ENCODE measurements at regions not wholly inside any gene's neighbourhood (a gene's known extent, or its start where the extent isn't known, plus 50 kb on each side); places are given as distances from the start of the nearest gene placed in this dataset.

DNA sequence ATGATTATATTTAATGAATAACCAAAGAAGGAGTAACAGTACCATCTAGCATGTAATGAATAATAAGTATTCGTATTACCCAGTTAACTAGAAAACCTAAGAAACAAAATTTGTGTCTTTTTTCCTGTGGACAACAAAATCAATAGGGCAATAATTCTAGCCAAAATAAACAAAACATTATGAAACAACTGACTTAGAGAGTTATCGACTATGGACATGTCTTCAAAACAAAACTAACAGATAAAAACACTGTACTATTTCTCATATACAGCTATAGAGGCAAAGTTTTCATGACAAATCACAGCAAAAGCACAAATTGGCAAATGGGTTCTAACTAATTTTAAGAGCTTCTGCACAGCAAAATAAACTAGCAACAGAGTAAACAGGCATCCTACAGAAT is 224.1 kb downstream of the ALX1 start:
- no peak overlapping the region for H3K4me3 ChIP-seq (ENCODE audit: insufficient read depth, low read depth, low read length)
- H3K9ac ChIP-seq (ENCODE audit: low read length): no peak overlapping the region
- H3K79me2 ChIP-seq (ENCODE audit: insufficient read depth, low read length): no peaks in the 10 kb centered on the region
- Mint-ChIP-seq H3K9me3 (ENCODE audit: unreplicated experiment) (no peaks in the 10 kb centered on the region), H3K4me3 (ENCODE audit: unreplicated experiment) (no peak overlapping the region), H3K27me3 (ENCODE audit: low read depth, unreplicated experiment) (no peaks in the 10 kb centered on the region), H3K36me3 (ENCODE audit: low read depth, unreplicated experiment) (no peaks in the 10 kb centered on the region), H3K27ac (ENCODE audit: unreplicated experiment) (no peak overlapping the region), H3K4me1 (ENCODE audit: low read depth, unreplicated experiment) (no peaks in the 10 kb centered on the region)
- no peaks in the 10 kb centered on the region for H3K9me3 ChIP-seq (ENCODE audit: insufficient read depth, low read depth, low read length)
- no peaks in the 10 kb centered on the region for H3K4me1 ChIP-seq (ENCODE audit: insufficient read depth, low read length)
- H3K4me2 ChIP-seq (ENCODE audit: low read length): no peak overlapping the region
- H3K36me3 ChIP-seq (ENCODE audit: insufficient read depth, low read length): no peaks in the 10 kb centered on the region
- no peak overlapping the region for H3K27ac ChIP-seq (ENCODE audit: low read depth, low read length)
- FAIRE-seq (no peak), DNase-seq (ENCODE audit: low read depth) (no peak)
- no peaks in the 10 kb centered on the region for H3K27me3 ChIP-seq (ENCODE audit: insufficient read depth, low read length)
- H4K20me1 ChIP-seq (ENCODE audit: insufficient read depth, low read length): no peaks in the 10 kb centered on the region
- TF ChIP-seq, protein P1, sequence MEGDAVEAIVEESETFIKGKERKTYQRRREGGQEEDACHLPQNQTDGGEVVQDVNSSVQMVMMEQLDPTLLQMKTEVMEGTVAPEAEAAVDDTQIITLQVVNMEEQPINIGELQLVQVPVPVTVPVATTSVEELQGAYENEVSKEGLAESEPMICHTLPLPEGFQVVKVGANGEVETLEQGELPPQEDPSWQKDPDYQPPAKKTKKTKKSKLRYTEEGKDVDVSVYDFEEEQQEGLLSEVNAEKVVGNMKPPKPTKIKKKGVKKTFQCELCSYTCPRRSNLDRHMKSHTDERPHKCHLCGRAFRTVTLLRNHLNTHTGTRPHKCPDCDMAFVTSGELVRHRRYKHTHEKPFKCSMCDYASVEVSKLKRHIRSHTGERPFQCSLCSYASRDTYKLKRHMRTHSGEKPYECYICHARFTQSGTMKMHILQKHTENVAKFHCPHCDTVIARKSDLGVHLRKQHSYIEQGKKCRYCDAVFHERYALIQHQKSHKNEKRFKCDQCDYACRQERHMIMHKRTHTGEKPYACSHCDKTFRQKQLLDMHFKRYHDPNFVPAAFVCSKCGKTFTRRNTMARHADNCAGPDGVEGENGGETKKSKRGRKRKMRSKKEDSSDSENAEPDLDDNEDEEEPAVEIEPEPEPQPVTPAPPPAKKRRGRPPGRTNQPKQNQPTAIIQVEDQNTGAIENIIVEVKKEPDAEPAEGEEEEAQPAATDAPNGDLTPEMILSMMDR (IDR thresholded peaks at IDR 0.05; ENCODE audit: insufficient read depth, low read depth, low read length): no peak
- no peak for TF ChIP-seq EZH2 (IDR thresholded peaks at IDR 0.05; ENCODE audit: insufficient read depth, low read length)
- H2AFZ ChIP-seq (ENCODE audit: low read depth, low read length): no peak overlapping the region

DNA sequence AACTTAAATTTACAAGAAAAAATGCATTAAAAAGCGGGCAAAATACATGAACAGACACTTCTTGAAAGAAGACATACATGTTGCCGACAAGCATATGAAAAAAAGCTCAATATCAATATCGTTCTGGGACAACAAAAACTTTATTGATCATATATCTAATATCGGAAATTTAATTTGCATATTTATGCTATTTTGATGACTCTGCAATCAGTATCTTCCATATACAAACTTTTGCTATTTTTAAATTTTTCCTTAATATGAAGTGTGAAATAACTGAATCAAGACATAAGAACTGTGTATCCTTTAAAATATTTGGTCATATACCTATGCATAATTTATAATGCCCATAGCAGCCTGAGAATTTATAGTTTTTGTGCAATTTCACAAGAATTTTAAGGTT is 224.6 kb downstream of the ALX1 start:
- no peak overlapping the region for H3K27ac Mint-ChIP-seq (ENCODE audit: unreplicated experiment)
- Histone ChIP-seq H3K27ac (ENCODE audit: low read depth, low read length) (no peak overlapping the region), H3K4me3 (ENCODE audit: insufficient read depth, low read depth, low read length) (no peak overlapping the region), H3K27me3 (ENCODE audit: insufficient read depth, low read length) (no peaks in the 10 kb centered on the region), H3K9ac (ENCODE audit: low read length) (no peak overlapping the region), H3K79me2 (ENCODE audit: insufficient read depth, low read length) (no peaks in the 10 kb centered on the region), H3K36me3 (ENCODE audit: insufficient read depth, low read length) (no peaks in the 10 kb centered on the region), H3K4me1 (ENCODE audit: insufficient read depth, low read length) (no peaks in the 10 kb centered on the region), H3K9me3 (ENCODE audit: insufficient read depth, low read depth, low read length) (no peaks in the 10 kb centered on the region), H3K4me2 (ENCODE audit: low read length) (no peak overlapping the region), H2AFZ (ENCODE audit: low read depth, low read length) (no peak overlapping the region), H4K20me1 (ENCODE audit: insufficient read depth, low read length) (no peaks in the 10 kb centered on the region)
- DNase-seq (ENCODE audit: low read depth) (no peak), FAIRE-seq (no peak)
- no peaks in the 10 kb centered on the region for H3K27me3 Mint-ChIP-seq (ENCODE audit: low read depth, unreplicated experiment)
- H3K4me1 Mint-ChIP-seq (ENCODE audit: low read depth, unreplicated experiment): peaks cover 4% of the 10 kb centered on the region
- no peaks in the 10 kb centered on the region for H3K9me3 Mint-ChIP-seq (ENCODE audit: unreplicated experiment)
- H3K36me3 Mint-ChIP-seq (ENCODE audit: low read depth, unreplicated experiment): no peaks in the 10 kb centered on the region
- no peak overlapping the region for H3K4me3 Mint-ChIP-seq (ENCODE audit: unreplicated experiment)
- TF ChIP-seq, protein P1 (IDR thresholded peaks at IDR 0.05; ENCODE audit: insufficient read depth, low read depth, low read length): no peak
- TF ChIP-seq EZH2 (IDR thresholded peaks at IDR 0.05; ENCODE audit: insufficient read depth, low read length): no peak

DNA sequence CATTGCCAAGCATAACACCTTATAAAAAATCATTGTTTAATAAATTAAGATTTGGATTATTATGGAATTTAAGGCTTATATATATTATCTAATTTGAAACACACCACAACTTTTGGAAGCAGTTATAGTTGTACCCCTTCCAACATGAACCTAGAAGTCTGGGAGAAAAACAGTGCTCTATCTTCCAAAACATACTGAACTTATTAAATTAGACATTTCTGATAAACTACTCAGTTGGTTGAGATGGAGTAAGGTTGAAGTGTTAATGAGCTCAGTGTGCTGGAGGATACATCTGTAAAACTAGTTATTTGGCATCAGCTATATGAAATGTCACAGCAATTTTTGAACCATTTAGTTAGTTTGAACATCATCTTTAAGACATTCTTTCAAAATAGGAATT is 227.4 kb downstream of the ALX1 start:
- no peaks in the 10 kb centered on the region for H3K4me1 ChIP-seq (ENCODE audit: insufficient read depth, low read length)
- H3K4me3 Mint-ChIP-seq (ENCODE audit: unreplicated experiment): no peak overlapping the region
- no peak overlapping the region for H3K4me3 ChIP-seq (ENCODE audit: insufficient read depth, low read depth, low read length)
- FAIRE-seq (no peak), DNase-seq (ENCODE audit: low read depth) (no peak)
- no peaks in the 10 kb centered on the region for H3K36me3 Mint-ChIP-seq (ENCODE audit: low read depth, unreplicated experiment)
- no peak overlapping the region for H3K27ac ChIP-seq (ENCODE audit: low read depth, low read length)
- no peaks in the 10 kb centered on the region for H3K27me3 Mint-ChIP-seq (ENCODE audit: low read depth, unreplicated experiment)
- TF ChIP-seq, protein P1 (IDR thresholded peaks at IDR 0.05; ENCODE audit: insufficient read depth, low read depth, low read length): no peak
- TF ChIP-seq EZH2 (IDR thresholded peaks at IDR 0.05; ENCODE audit: insufficient read depth, low read length): no peak
- H2AFZ ChIP-seq (ENCODE audit: low read depth, low read length): no peak overlapping the region
- no peaks in the 10 kb centered on the region for H3K9me3 ChIP-seq (ENCODE audit: insufficient read depth, low read depth, low read length)
- H3K27me3 ChIP-seq (ENCODE audit: insufficient read depth, low read length): no peaks in the 10 kb centered on the region
- H3K27ac Mint-ChIP-seq (ENCODE audit: unreplicated experiment): no peak overlapping the region
- no peak overlapping the region for H3K9ac ChIP-seq (ENCODE audit: low read length)
- H3K9me3 Mint-ChIP-seq (ENCODE audit: unreplicated experiment): no peaks in the 10 kb centered on the region
- peaks cover 9% of the 10 kb centered on the region for H3K4me1 Mint-ChIP-seq (ENCODE audit: low read depth, unreplicated experiment)
- no peaks in the 10 kb centered on the region for H3K79me2 ChIP-seq (ENCODE audit: insufficient read depth, low read length)
- H3K36me3 ChIP-seq (ENCODE audit: insufficient read depth, low read length): no peaks in the 10 kb centered on the region
- no peak overlapping the region for H3K4me2 ChIP-seq (ENCODE audit: low read length)
- no peaks in the 10 kb centered on the region for H4K20me1 ChIP-seq (ENCODE audit: insufficient read depth, low read length)

All from astrocyte (in vitro differentiated cells and primary cell).